ENCODE measurements at regions not wholly inside any gene's neighbourhood (a gene's known extent, or its start where the extent isn't known, plus 50 kb on each side); places are given as distances from the start of the nearest gene placed in this dataset.
"Not testable (repeated sequence)": the region's sequence is repeated elsewhere in the genome, so short reads cannot be mapped to it uniquely, and the experiment has no call there.

DNA sequence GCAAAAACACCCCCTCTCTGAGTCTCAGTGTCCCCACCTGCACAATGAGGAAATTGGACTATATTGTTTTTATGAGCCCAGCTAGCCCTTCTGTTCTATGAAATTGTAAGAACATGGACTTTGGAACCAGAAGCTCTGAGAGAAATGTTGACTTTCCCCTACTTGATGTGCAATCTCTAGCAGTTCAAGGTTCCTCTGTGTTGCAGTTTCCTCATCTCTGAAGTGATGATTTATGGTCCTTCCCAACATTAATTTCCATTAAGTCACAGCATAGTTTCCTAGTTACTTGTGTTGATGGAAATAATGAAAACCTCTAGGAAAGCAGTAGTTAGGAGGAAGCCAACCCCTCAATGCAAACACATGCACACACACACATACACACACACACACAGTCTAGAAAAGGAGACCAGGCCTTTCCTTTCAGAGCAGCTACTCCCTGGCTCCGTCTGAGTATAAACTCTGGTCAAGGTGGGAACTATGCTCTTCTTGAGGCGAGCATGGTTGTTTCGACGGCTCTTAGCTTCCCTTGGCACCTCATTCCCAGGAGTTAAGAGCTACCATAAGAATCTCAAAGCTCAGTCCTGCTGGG lies 518.4 kb downstream of the SOX6 start:
- ATAC-seq (ENCODE audit: low read depth) (no peak), DNase-seq (no peak)
- H3K36me3 Mint-ChIP-seq, result no peaks in the 10 kb centered on the region
- POLR2A ChIA-PET, result no interaction called here
- H3K27me3 Mint-ChIP-seq, result peaks cover 4% of the 10 kb centered on the region
- no peak overlapping the region for H3K4me3 Mint-ChIP-seq
- H3K9me3 Mint-ChIP-seq, result no peaks in the 10 kb centered on the region
- no peak overlapping the region for H3K27ac Mint-ChIP-seq
- H3K4me1 Mint-ChIP-seq, result no peaks in the 10 kb centered on the region

- no peak for DNase-seq
- no peak for ATAC-seq (ENCODE audit: low read depth)
- POLR2A ChIA-PET, result no interaction called here
- H3K27ac Mint-ChIP-seq, result no peak overlapping the region
- H3K4me3 Mint-ChIP-seq, result no peak overlapping the region
- no peaks in the 10 kb centered on the region for H3K9me3 Mint-ChIP-seq
- no peaks in the 10 kb centered on the region for H3K4me1 Mint-ChIP-seq
- no peaks in the 10 kb centered on the region for H3K36me3 Mint-ChIP-seq
- peaks cover 4% of the 10 kb centered on the region for H3K27me3 Mint-ChIP-seq
Measured at GRCh38 chr11:15839061-15839460, 517.3 kb downstream of the SOX6 start.

- DNase-seq (no peak), ATAC-seq (ENCODE audit: low read depth) (no peak)
- POLR2A ChIA-PET, result no interaction called here
- Mint-ChIP-seq H3K36me3 (no peaks in the 10 kb centered on the region), H3K4me1 (no peaks in the 10 kb centered on the region), H3K4me3 (no peak overlapping the region), H3K27ac (no peak overlapping the region), H3K9me3 (no peaks in the 10 kb centered on the region), H3K27me3 (peaks cover 4% of the 10 kb centered on the region)
Measured at GRCh38 chr11:15840966-15841365, 515.4 kb downstream of the SOX6 start.

GRCh38 chr11:15841931-15842740 lies 514.2 kb downstream of the SOX6 start:
- Mint-ChIP-seq H3K36me3 (no peaks in the 10 kb centered on the region), H3K4me1 (no peaks in the 10 kb centered on the region), H3K27ac (no peak overlapping the region), H3K4me3 (no peak overlapping the region), H3K27me3 (peaks cover 3% of the 10 kb centered on the region), H3K9me3 (no peaks in the 10 kb centered on the region)
- POLR2A ChIA-PET, result no interaction called here
- no peak for DNase-seq
- no peak for ATAC-seq (ENCODE audit: low read depth)

DNA sequence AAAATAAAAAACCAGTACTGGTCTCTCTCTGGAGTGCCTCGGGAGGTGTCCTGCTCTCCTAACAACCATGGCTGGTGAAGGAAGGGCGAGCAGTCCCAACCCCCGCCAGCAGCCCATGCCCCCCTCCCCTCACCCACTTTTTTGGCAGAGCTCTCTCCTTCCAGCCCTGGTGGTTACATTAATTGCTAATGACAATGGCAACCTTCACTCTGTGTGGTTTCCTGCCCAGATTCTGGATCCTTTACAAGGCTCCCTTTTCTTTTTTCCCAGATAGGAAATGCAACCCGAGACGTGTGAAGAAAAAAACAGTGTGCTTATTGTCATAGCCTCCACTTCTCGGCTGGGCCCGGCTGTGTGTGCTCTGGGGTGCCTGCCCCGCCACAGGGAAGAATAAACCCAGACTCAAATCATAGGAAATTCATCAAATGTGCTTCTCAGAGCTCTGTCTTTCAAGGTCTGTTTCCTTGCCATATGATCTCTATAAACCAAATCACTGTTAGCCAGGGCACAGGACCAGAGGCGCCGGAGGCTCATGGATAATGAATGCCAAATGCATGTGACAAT lies 513.0 kb downstream of the SOX6 start:
- Mint-ChIP-seq H3K4me3 (no peak overlapping the region), H3K27me3 (peaks cover 3% of the 10 kb centered on the region), H3K27ac (no peak overlapping the region), H3K9me3 (no peaks in the 10 kb centered on the region), H3K36me3 (no peaks in the 10 kb centered on the region), H3K4me1 (no peaks in the 10 kb centered on the region)
- POLR2A ChIA-PET, result no interaction called here
- no peak for ATAC-seq (ENCODE audit: low read depth)
- no peak for DNase-seq

- no peak overlapping the region for H3K27ac Mint-ChIP-seq
- POLR2A ChIA-PET, result no interaction called here
Measured at GRCh38 chr11:15845261-15845660, 511.1 kb downstream of the SOX6 start.

GRCh38 chr11:15848631-15849168 lies 507.6 kb downstream of the SOX6 start:
- H3K9me3 Mint-ChIP-seq, result no peaks in the 10 kb centered on the region
- no peak overlapping the region for H3K27ac Mint-ChIP-seq
- DNase-seq, result no peak
- H3K4me1 Mint-ChIP-seq, result no peaks in the 10 kb centered on the region
- H3K36me3 Mint-ChIP-seq, result no peaks in the 10 kb centered on the region
- POLR2A ChIA-PET, result no interaction called here
- no peaks in the 10 kb centered on the region for H3K27me3 Mint-ChIP-seq
- no peak for ATAC-seq (ENCODE audit: low read depth)
- H3K4me3 Mint-ChIP-seq, result no peak overlapping the region

More at GRCh38 chr11:15845261-15845660, 511.1 kb downstream of the SOX6 start:
- DNase-seq (no peak), ATAC-seq (ENCODE audit: low read depth) (no peak)
- no peaks in the 10 kb centered on the region for H3K4me1 Mint-ChIP-seq
- peaks cover 3% of the 10 kb centered on the region for H3K27me3 Mint-ChIP-seq
- H3K4me3 Mint-ChIP-seq, result no peak overlapping the region
- H3K9me3 Mint-ChIP-seq, result no peaks in the 10 kb centered on the region
- no peaks in the 10 kb centered on the region for H3K36me3 Mint-ChIP-seq

GRCh38 chr11:15849257-15849656 lies 507.1 kb downstream of the SOX6 start:
- no peaks in the 10 kb centered on the region for H3K4me1 Mint-ChIP-seq
- DNase-seq (no peak), ATAC-seq (ENCODE audit: low read depth) (no peak)
- H3K9me3 Mint-ChIP-seq, result no peaks in the 10 kb centered on the region
- POLR2A ChIA-PET, result no interaction called here
- peaks cover 2% of the 10 kb centered on the region for H3K27me3 Mint-ChIP-seq
- no peak overlapping the region for H3K4me3 Mint-ChIP-seq
- H3K27ac Mint-ChIP-seq, result no peak overlapping the region
- H3K36me3 Mint-ChIP-seq, result no peaks in the 10 kb centered on the region

DNA sequence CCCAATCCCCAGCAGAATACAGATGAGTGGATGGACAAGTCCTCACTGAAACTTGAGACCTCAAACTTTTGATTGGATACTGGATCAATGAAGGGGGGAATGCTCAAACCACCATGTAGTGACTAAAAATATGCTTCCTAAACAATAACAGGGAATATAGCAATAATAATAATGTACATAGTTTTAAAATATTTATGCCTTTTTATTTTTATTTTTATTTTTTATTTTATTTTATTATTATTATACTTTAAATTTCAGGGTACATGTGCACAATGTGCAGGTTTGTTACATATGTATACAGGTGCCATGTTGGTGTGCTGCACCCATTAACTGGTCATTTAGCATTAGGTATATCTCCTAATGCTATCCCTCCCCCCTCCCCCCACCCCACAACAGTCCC lies 506.0 kb downstream of the SOX6 start:
- ATAC-seq (ENCODE audit: low read depth); H3K27ac Mint-ChIP-seq; POLR2A ChIA-PET; H3K27me3 Mint-ChIP-seq; DNase-seq; H3K9me3 Mint-ChIP-seq; H3K36me3 Mint-ChIP-seq; H3K4me1 Mint-ChIP-seq; H3K4me3 Mint-ChIP-seq: not testable (repeated sequence)

DNA sequence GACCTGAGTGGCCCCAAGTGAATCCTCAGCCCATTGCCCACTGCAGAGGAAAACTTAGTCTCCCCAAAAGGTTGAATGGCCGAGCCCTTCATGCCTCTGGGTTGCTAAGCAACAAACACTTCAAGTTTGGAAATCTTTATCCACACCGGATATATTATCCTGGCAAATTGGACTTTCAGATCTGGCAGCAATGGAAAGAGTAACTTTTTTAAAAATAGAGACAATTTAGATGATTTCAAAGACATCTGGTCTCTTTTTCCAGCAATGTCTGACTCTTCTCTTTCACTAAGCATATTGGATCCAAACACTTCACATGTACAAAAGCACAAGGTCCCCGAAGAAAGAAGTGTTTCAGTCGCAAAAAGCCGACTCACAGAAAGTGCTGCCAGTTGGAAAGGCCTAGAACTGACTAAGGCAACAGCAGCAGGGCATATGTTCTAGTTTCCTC lies 505.3 kb downstream of the SOX6 start:
- ATAC-seq (ENCODE audit: low read depth), result no peak
- no peak for DNase-seq
- POLR2A ChIA-PET, result no interaction called here
- Mint-ChIP-seq H3K4me3 (no peak overlapping the region), H3K27ac (no peak overlapping the region), H3K4me1 (no peaks in the 10 kb centered on the region), H3K9me3 (no peaks in the 10 kb centered on the region), H3K27me3 (peaks cover 2% of the 10 kb centered on the region), H3K36me3 (no peaks in the 10 kb centered on the region)

GRCh38 chr11:15852179-15852578 lies 504.2 kb downstream of the SOX6 start:
- ATAC-seq (ENCODE audit: low read depth) (no peak), DNase-seq (no peak)
- Mint-ChIP-seq H3K4me1 (no peaks in the 10 kb centered on the region), H3K27me3 (peaks cover 2% of the 10 kb centered on the region), H3K36me3 (no peaks in the 10 kb centered on the region), H3K9me3 (no peaks in the 10 kb centered on the region), H3K4me3 (no peak overlapping the region), H3K27ac (no peak overlapping the region)
- POLR2A ChIA-PET, result no interaction called here

GRCh38 chr11:15854245-15854644 lies 502.1 kb downstream of the SOX6 start:
- H3K27me3 Mint-ChIP-seq, result peaks cover 2% of the 10 kb centered on the region
- no peaks in the 10 kb centered on the region for H3K9me3 Mint-ChIP-seq
- no peak for ATAC-seq (ENCODE audit: low read depth)
- no peak overlapping the region for H3K27ac Mint-ChIP-seq
- POLR2A ChIA-PET, result no interaction called here
- H3K4me3 Mint-ChIP-seq, result no peak overlapping the region
- no peak for DNase-seq
- H3K36me3 Mint-ChIP-seq, result no peaks in the 10 kb centered on the region
- H3K4me1 Mint-ChIP-seq, result no peaks in the 10 kb centered on the region

- DNase-seq (no peak), ATAC-seq (ENCODE audit: low read depth) (no peak)
- no peaks in the 10 kb centered on the region for H3K9me3 Mint-ChIP-seq
- H3K4me1 Mint-ChIP-seq, result no peaks in the 10 kb centered on the region
- H3K27me3 Mint-ChIP-seq, result peaks cover 2% of the 10 kb centered on the region
- no peaks in the 10 kb centered on the region for H3K36me3 Mint-ChIP-seq
- POLR2A ChIA-PET, result no interaction called here
- H3K4me3 Mint-ChIP-seq, result no peak overlapping the region
- H3K27ac Mint-ChIP-seq, result no peak overlapping the region
Measured at GRCh38 chr11:15858881-15859280, 497.5 kb downstream of the SOX6 start.

DNA sequence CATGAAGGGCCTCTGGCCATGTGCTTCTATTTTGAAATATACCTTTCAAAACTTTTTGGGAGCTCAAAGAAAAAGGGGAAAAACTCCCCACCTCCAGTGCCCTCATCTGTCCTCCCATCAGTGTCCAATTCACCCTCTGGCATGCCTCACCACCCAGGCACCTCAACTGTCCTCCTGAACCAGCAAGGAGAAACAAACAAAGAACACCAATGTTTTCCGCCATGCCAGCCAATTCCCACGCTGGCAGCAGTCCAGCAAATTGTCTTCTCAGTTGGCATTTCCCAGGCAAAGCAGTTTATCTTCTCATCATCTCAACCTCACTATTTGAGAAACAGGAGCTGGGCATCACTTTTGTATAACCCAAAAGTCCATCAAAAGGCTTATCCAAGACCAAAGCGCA lies 496.9 kb downstream of the SOX6 start:
- no peaks in the 10 kb centered on the region for H3K4me1 Mint-ChIP-seq
- POLR2A ChIA-PET, result no interaction called here
- no peak for DNase-seq

More for the DNA sequence above, 496.9 kb downstream of the SOX6 start:
- Mint-ChIP-seq H3K36me3 (no peaks in the 10 kb centered on the region), H3K27me3 (no peaks in the 10 kb centered on the region), H3K9me3 (no peaks in the 10 kb centered on the region), H3K27ac (no peak overlapping the region), H3K4me3 (no peak overlapping the region)
- ATAC-seq (ENCODE audit: low read depth), result no peak

Measured in activated naive CD8-positive, alpha-beta T cell treated with anti-CD3 and anti-CD28 coated beads, Interleukin-2, amount 10 ng/mL, durations not matched to agents 7 days and 5 days (primary cell).